Left cardiac atrium (tissue), 4 donors: ENCODE measurements at regions not wholly inside any gene's neighbourhood (a gene's known extent, or its start where the extent isn't known, plus 50 kb on each side); places are given as distances from the start of the nearest gene placed in this dataset.

Experiments used
- ATAC-seq, 2 donors: fragments of 200-7000 bp; cut with Tn5 transposase; one replicate each; pipeline ENCODE4 v1.9.1; 2020; ENCODE audit warnings: mild to moderate bottlenecking in 2 of 2, moderate library complexity in 2 of 2
- DNase-seq: peaks from one replicate; pipeline ENCODE4 v3.0.0-alpha.2; 2020
- intact Hi-C, 2 donors: fragments of 100-400 bp; cut with DNase I; formaldehyde crosslinking; loops; one replicate each; pipeline versions ENCODE4 v1.14.1 to v1.15.1; 2022 to 2023
- donor health status: DM: no; HTN: yes; CAD: no.
- donor health status: DM: no; HTN: yes; CAD: no; lungs with severe emphysema.
- donor health status: DM: yes; HTN: yes; CAD: no.
- donor health status: Dilated cardiomyopathy.

GRCh38 chr4:100970414-100970813 lies 376.9 kb downstream of the PPP3CA start:
- ATAC-seq = no peak
- no peak for DNase-seq
- intact Hi-C loops = no loop called here

DNA sequence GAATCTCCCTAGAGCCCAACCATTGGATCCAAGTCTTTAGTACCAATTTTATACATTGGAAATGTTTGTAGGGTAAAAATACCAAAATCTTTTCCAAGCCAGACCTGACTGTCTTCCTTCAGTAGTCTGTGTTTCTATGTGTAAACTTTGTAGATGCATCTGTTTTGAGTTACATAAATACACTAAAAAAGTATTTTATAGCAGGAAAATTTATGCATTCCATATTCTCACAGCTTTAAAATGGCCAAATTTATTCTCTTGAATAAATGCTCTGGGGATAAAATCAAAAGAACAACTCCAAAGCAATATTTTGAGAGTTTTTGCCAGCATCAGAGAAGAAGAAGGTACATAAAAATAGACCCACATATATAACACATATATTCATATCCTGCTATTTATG lies 377.4 kb downstream of the PPP3CA start:
- intact Hi-C loops = no loop called here
- DNase-seq = no peak
- no peak for ATAC-seq

DNA sequence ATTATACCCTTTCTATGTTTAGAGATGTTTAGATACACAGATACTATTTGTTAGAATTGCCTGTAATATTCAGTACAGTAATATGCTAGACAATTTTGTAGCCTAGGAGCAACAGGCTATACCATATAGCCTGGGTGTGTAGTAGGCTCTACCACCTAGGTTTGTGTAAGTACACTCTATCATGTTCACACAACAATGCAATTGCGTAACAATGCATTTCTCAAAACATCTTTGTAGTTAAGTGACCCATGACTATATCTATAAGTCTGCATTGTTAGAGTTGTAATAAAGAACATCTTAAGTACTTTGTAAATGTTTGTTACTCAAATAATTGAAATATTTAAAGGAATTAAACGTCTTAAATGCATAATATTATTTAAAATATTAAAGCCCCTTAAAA lies 379.3 kb downstream of the PPP3CA start:
- intact Hi-C loops = no loop called here
- no peak for ATAC-seq

GRCh38 chr4:100963627-100964026 lies 383.7 kb downstream of the PPP3CA start:
- DNase-seq (no peak), ATAC-seq (no peak)
- intact Hi-C loops = no loop called here

More for the DNA sequence above, 379.3 kb downstream of the PPP3CA start:
- DNase-seq = no peak

DNA sequence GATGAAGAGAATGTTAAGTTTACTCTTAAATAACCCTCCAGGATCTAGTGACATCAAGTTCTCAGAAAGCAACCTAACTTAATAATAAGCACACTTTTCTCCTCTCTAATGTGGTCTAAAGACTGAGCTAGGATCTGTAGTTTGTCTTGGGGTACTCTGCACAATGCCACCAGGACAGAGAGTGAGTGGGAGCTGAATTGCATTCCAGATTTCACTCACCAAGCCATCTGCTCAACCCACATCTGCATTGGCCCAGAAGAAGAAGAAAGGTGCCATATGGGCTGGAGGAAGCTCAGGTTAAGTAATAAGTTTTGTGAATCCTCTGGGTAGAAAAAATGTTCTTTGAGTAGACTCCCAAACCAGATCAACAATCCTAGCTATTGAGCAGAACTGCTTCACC lies 384.6 kb downstream of the PPP3CA start:
- ATAC-seq (no peak), DNase-seq (no peak)
- intact Hi-C loops = no loop called here

DNA sequence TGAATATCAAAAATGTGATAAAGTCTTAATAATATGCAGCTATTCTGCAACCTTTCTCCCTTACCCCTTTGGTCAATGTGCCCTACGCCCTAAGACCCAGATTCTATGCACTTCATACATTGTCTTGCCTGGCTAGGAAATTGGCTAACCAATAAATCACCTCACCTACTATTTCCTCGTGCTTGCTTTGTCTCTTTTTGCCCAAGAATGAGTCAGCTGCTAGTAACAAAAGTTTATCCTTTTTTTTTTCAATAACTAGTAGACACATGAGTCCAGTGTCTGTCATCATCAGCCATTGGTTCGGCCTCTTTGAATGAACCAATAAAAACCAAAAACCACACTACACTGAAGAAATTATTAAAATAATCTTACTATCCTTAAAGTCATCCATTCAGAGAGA lies 387.1 kb downstream of the PPP3CA start:
- no peak for DNase-seq
- intact Hi-C loops = no loop called here
- ATAC-seq = no peak

DNA sequence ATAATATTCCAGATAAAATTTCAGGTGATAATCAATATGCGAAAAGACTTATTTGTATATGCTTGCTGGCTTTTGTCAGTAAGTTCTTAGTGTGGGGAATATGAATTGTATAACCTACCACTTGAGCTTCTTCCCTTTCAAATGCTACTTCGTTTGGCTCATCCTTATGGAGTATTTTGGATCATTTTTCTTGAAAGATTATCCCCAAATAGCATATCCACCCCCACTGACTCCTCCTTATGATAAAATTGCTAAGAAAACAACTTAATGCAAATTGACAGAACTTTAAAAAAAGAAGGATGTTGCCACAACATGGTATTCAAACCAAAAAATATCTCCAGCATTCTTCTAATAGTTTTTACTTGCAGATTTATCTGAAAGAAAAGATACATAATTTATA lies 393.3 kb downstream of the PPP3CA start:
- DNase-seq (no peak), ATAC-seq (no peak)
- intact Hi-C loops = no loop called here

GRCh38 chr4:100953616-100954015 lies 393.7 kb downstream of the PPP3CA start:
- DNase-seq = no peak
- intact Hi-C loops = no loop called here

DNA sequence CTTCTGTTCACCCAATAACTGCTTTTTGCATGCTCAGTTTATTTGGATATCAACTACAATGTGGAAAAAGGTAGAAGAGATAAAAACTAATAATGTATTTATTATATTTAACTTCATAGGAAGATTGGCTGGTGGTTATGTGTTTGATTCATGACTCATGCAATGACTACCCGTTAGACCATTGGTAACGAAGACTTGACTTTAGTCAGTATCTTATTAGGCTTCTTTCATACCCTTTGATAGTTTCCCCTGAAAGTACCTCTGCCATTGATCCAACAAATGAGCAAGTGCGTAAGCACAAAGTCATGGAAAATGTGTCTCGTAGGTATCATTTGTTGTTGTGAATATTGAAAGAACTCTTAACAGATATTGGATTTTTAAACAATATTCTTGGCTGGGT lies 394.7 kb downstream of the PPP3CA start:
- intact Hi-C loops = no loop called here
- no peak for ATAC-seq
- no peak for DNase-seq

More at GRCh38 chr4:100953616-100954015, 393.7 kb downstream of the PPP3CA start:
- no peak for ATAC-seq

DNA sequence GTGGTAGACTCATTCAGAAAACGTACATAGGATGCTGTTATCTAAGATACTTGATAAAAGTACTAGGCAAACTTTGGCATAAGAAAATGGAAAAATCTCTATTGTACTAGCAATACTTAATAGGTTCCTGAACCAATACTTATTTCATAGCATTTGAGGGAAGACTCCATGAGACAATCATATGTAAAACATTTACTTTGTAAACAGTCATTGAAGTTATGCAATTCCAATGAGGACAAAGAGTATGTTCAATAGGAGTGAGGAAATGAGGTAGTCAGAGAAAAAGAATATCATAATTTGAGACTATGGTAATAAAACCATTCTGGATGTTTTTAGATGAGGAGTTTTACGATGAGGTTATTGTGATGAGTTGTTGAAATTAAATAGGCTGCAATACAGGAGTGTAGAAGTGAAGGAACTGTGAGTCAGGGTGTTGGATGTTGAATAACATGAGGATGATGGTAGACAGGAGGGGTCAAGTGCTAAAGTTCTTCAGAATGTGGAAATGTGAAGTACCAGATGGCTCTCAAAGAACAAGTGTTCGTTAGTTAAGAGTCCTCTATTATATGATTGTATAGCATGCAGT lies 397.9 kb downstream of the PPP3CA start:
- ATAC-seq (no peak), DNase-seq (no peak)
- intact Hi-C loops = no loop called here

GRCh38 chr4:100948911-100949310 lies 398.4 kb downstream of the PPP3CA start:
- intact Hi-C loops = no loop called here

GRCh38 chr4:100945789-100946188 lies 401.5 kb downstream of the PPP3CA start:
- ATAC-seq (no peak), DNase-seq (no peak)
- intact Hi-C loops = no loop called here

More at GRCh38 chr4:100948911-100949310, 398.4 kb downstream of the PPP3CA start:
- no peak for ATAC-seq
- no peak for DNase-seq

GRCh38 chr4:100938698-100939097 lies 408.6 kb downstream of the PPP3CA start:
- DNase-seq (no peak), ATAC-seq (no peak)
- intact Hi-C loops = no loop called here

GRCh38 chr4:100936661-100937375 lies 410.5 kb downstream of the PPP3CA start:
- DNase-seq (no peak), ATAC-seq (peak in 1 of 2 donors; percentile 68)
- intact Hi-C loops = no loop called here

- intact Hi-C loops = no loop called here
- ATAC-seq (no peak), DNase-seq (no peak)
These were observed 412.2 kb downstream of the PPP3CA start for GRCh38 chr4:100935090-100935489.

DNA sequence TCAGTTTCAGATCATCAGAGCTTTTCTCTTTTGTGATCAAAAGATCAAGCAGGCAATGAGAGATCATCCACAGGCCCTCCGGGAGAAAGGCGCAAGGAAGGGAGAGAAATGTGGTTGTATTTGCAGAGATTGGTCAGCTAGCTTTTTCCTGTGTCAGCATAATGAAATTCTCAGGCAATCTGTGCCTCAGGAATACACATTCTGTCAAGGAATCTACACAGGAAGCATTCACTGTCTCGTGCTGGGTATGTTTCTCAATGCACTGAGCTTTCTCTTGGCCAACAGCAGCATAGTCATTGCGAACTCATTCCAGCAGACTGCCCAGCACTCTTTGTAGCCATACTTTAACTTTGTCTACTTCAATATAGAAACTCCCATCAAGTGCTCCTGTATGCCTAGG lies 413.7 kb downstream of the PPP3CA start:
- intact Hi-C loops = no loop called here
- ATAC-seq = no peak

GRCh38 chr4:100929758-100930157 lies 411.9 kb upstream of the EMCN start:
- intact Hi-C loops = no loop called here
- ATAC-seq = no peak

More for the DNA sequence above, 413.7 kb downstream of the PPP3CA start:
- DNase-seq = no peak

DNA sequence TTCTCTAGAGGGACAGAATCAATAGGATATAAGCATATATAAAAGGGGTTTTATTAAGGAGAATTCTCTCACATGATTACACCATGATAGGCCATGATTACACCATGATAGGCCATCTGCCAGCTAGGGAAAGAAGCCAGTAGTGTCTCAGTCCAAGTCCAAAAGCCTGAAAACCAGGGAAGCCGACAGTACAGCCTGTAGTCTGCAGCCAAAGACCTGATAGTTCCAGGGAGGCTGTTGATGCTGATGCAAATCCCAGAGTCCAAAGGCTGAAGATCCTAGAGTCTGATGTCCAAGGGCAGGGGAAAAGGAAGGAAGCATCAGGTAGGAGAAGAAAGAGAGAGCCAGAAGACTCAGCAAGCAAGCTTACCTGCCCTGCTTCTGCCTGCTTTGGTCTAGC lies 411.3 kb upstream of the EMCN start:
- intact Hi-C loops = no loop called here
- DNase-seq = no peak
- no peak for ATAC-seq

More at GRCh38 chr4:100929758-100930157, 411.9 kb upstream of the EMCN start:
- no peak for DNase-seq

DNA sequence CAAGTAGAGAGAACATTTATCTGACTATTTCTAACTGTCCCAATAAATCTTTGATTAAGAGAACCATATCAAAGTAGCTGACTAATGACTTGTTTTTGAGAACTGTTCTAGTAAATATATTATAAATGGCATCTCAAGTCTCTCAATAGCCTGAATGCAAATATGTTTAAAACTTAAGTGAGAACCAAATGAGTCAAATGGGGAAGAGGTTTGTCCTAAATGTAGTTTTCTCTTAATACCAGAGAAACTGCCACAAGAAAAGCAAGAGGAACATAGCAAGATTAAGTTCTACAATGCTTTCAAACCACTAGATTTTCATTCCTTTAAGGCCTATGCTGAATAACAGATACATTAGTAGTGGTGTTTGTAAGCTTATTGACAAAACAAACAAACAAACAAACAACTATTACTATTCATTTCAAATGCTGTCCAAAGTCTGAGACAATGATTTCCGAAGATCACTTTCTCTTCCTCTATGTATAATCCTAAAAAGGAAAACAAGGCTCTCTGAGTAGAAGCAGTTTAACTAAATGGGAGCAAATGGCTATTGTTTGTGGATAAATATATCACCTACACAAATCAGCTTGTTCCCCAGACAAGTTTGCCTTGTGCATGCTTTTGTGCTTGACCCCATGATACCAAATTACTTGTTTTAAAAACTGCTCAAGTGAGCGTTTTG lies 408.4 kb upstream of the EMCN start:
- DNase-seq (no peak), ATAC-seq (no peak)
- intact Hi-C loops = no loop called here

DNA sequence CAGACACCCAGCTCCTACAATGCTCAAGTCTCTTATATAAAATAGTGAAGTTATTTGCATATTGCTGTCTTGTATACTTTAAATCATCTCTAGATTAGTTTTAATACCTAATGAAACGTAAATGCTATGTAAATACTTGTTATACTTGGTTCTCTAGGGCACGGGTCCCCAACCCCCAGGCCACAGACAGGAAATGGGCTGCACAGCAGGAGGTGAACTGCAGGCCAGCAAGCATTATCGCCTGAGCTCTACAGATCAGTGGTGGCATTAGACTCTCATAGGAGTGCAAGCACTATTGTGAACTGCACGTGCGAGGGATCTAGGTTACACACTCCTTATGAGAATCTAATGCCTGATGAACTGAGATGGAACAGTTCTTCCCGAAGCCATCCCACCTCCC lies 395.9 kb upstream of the EMCN start:
- no peak for DNase-seq
- intact Hi-C loops = no loop called here
- no peak for ATAC-seq

GRCh38 chr4:100908540-100908939 lies 390.7 kb upstream of the EMCN start:
- DNase-seq (no peak), ATAC-seq (no peak)
- intact Hi-C loops = no loop called here
